HepG2 (cell line): ENCODE measurements at regions not wholly inside any gene's neighbourhood (a gene's known extent, or its start where the extent isn't known, plus 50 kb on each side); places are given as distances from the start of the nearest gene placed in this dataset.
"Not testable (repeated sequence)": the region's sequence is repeated elsewhere in the genome, so short reads cannot be mapped to it uniquely, and the experiment has no call there.

ENCODE experiments used
- ATAC-seq: fragments of 200-7000 bp; cut with Tn5 transposase; 3 replicates; pipeline ENCODE4 v1.9.1; 2020; ENCODE audit warnings: mild to moderate bottlenecking, moderate library complexity
- BruUV-seq: library from RNA; stranded (reverse); fragments of 400-500 nt; replicated peaks from 2 replicates; lab custom pipeline; 2021; lab: Mats Ljungman, UMichigan
- CTCF ChIA-PET: fragments of 300-600 bp; formaldehyde crosslinking; extraction: SDS; loops from one replicate; lab custom pipeline; 2021; ENCODE audit warnings: low total read pairs, inconsistent platforms, low intra/inter-chr PET ratio; lab: Yijun Ruan, JAX
- POLR2A ChIA-PET: fragments of 350-600 bp; sonication (Branson Sonifier 250); formaldehyde crosslinking; loops from one replicate; lab custom pipeline; 2020; ENCODE audit warnings: antibody characterized with exemption, inconsistent platforms; lab: Yijun Ruan, JAX
- DNase-seq: peaks from one replicate; pipeline ENCODE4 v3.0.0-alpha.2; 2015; ENCODE audit warnings: low spot score
- FAIRE-seq: peaks from 3 replicates; lab custom pipeline; 2011; peaks lifted over from hg19 to GRCh38; lab: Jason Lieb, UNC
- H2AFZ ChIP-seq: one replicate; pipeline ENCODE4 v1.6.1; 2011; ENCODE audit warnings: low read length, inconsistent platforms
- H3K27ac ChIP-seq: fragments of 300-600 bp; 3 replicates; pipeline ENCODE4 v1.8.0; 2011; ENCODE audit warnings: mixed run types, mild to moderate bottlenecking, mixed read lengths, low read length, inconsistent platforms; ENCODE audit not compliant: insufficient read depth; ENCODE audit errors: extremely low read length
- H3K27me3 ChIP-seq, 2 experiments: fragments of 200-600 bp in 1 of 2; 2 replicates in 1 of 2; 3 replicates in 1 of 2; pipeline versions ENCODE4 v1.6.0 to v1.8.0; 2011; ENCODE audit warnings: low read length in 2 of 2, mild to moderate bottlenecking in 2 of 2, moderate library complexity in 2 of 2, inconsistent platforms in 1 of 2; ENCODE audit not compliant: insufficient read depth in 2 of 2, control insufficient read depth in 1 of 2
- H3K36me3 ChIP-seq, 2 experiments: fragments of 200-600 bp in 1 of 2; replicated peaks in 1 of 2; 2 replicates in 1 of 2; 3 replicates in 1 of 2; pipeline versions ENCODE4 v1.5.1 to v1.8.0; 2011; ENCODE audit warnings: low read length in 2 of 2, inconsistent platforms in 1 of 2; ENCODE audit not compliant: insufficient read depth in 2 of 2, control insufficient read depth in 1 of 2
- H3K4me1 ChIP-seq: 2 replicates; pipeline ENCODE4 v1.5.1; 2012; ENCODE audit warnings: low read length, inconsistent platforms; ENCODE audit not compliant: insufficient read depth
- H3K4me2 ChIP-seq: 2 replicates; pipeline ENCODE4 v1.6.0; 2011; ENCODE audit warnings: low read depth, low read length, inconsistent platforms
- H3K4me3 ChIP-seq, 3 experiments: fragments of 200-600 bp in 1 of 3; sonication (generic), shearing (Covaris generic) in 1 of 3; replicated peaks in 1 of 3; 2 replicates each; pipeline ENCODE4 v1.5.1; 2011 to 2016; ENCODE audit warnings: low read length in 3 of 3, inconsistent platforms in 2 of 3, low read depth in 2 of 3, mild to moderate bottlenecking in 2 of 3, control low read depth in 1 of 3, mixed read lengths in 1 of 3; ENCODE audit not compliant: insufficient read depth in 1 of 3
- H3K79me2 ChIP-seq: one replicate; pipeline ENCODE4 v1.6.1; 2011; ENCODE audit warnings: low read length, inconsistent platforms; ENCODE audit not compliant: insufficient read depth
- H3K9ac ChIP-seq: 2 replicates; pipeline ENCODE4 v1.6.0; 2011; ENCODE audit warnings: mild to moderate bottlenecking, low read depth, low read length, inconsistent platforms; ENCODE audit not compliant: insufficient read depth
- H3K9me3 ChIP-seq: 2 replicates; pipeline ENCODE4 v1.5.1; 2012; ENCODE audit warnings: mild to moderate bottlenecking, low read length
- H4K20me1 ChIP-seq: 2 replicates; pipeline ENCODE4 v1.6.0; 2011; ENCODE audit warnings: inconsistent platforms, mild to moderate bottlenecking, low read length, moderate library complexity; ENCODE audit not compliant: insufficient read depth
- ATF7 ChIP-seq, 2 experiments: fragments of 450-650 bp in 1 of 2; sonication (generic) in 1 of 2; formaldehyde crosslinking in 1 of 2; IDR thresholded peaks; 2 replicates each; pipeline versions ENCODE4 v1.4.0 to v1.6.1; 2016 to 2020; ENCODE audit warnings: antibody characterized with exemption in 1 of 2, mild to moderate bottlenecking in 1 of 2, missing genetic modification reagents in 1 of 2
- KAT7 ChIP-seq: IDR thresholded peaks from 2 replicates; pipeline ENCODE4 v1.6.1; 2018; ENCODE audit warnings: borderline replicate concordance, missing compliant biosample characterization
- PAF1 ChIP-seq: IDR thresholded peaks from 2 replicates; pipeline ENCODE4 v1.6.1; 2016; ENCODE audit warnings: missing genetic modification reagents, missing compliant biosample characterization
- ZNF333 ChIP-seq: sonication (generic); formaldehyde crosslinking; IDR thresholded peaks from 2 replicates; pipeline ENCODE4 v1.4.0; 2020; ENCODE audit warnings: mild to moderate bottlenecking, missing genetic modification reagents, borderline replicate concordance
- ZNF629 ChIP-seq: sonication (generic); formaldehyde crosslinking; conservative IDR thresholded peaks from 2 replicates; pipeline ENCODE4 v1.5.0; 2020; ENCODE audit warnings: missing genetic modification reagents
- ZSCAN29 ChIP-seq: sonication (generic); formaldehyde crosslinking; conservative IDR thresholded peaks from 2 replicates; pipeline ENCODE4 v1.4.0; 2020; ENCODE audit warnings: mild to moderate bottlenecking, missing genetic modification reagents
- WGBS: methylation state at CpG from one replicate; pipeline ENCODE4 v1.1.6; 2017; ENCODE audit warnings: low lambda C conversion rate; 5-methylcytosine and 5-hydroxymethylcytosine counted together
- in situ Hi-C: cut with HindIII; loops from 2 replicates; pipeline ENCODE4 v1.10.0; 2017; ENCODE audit warnings: low pct_unique_long_range_greater_than_20kb; ENCODE audit not compliant: extremely low pct_ligation_motif_present
- intact Hi-C: fragments of 100-400 bp; cut with micrococcal nuclease; formaldehyde crosslinking; loops from one replicate; pipeline ENCODE4 v1.10.0; 2022; ENCODE audit not compliant: unreplicated experiment
- TF ChIP-seq, protein P1 (sequence below): sonication (generic); formaldehyde crosslinking; conservative IDR thresholded peaks from 2 replicates; pipeline ENCODE4 v1.5.0; 2020; ENCODE audit warnings: missing genetic modification reagents
- TF ChIP-seq, protein P2 (sequence below): sonication (generic); formaldehyde crosslinking; IDR thresholded peaks from 2 replicates; pipeline ENCODE4 v1.5.0; 2020; ENCODE audit warnings: mild to moderate bottlenecking, missing genetic modification reagents

DNA sequence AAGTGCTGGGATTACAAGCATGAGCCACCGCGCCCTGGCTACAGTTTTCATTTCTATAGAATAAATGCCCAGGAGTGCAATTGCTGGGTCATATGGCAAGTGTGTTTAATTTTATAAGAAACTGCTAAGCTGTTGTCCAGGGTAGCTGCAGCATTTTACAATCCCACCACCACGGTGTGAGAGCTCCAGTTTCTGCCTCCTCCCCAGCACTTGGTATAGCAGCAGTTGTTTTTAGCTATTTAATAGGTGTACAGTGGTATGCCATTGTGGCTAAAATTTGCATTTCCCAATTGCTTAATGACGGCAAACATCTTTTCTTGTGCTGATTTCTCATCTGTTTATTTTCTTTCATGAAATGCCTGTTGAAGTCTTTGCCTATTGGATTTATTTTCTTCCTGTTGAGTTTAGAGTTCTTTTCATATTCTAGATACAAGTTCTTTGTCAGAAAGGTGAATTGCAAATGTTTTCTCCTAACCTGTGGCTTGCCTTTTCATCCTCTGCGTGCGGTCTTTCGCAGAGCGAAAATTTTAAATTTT is 100.3 kb downstream of the NDFIP1 start (continued):
- no peak for TF ChIP-seq PAF1
- no peak for TF ChIP-seq ZNF333 (CRISPR knock-in tag)
- TF ChIP-seq ZSCAN29 = no peak
- TF ChIP-seq, protein P1, sequence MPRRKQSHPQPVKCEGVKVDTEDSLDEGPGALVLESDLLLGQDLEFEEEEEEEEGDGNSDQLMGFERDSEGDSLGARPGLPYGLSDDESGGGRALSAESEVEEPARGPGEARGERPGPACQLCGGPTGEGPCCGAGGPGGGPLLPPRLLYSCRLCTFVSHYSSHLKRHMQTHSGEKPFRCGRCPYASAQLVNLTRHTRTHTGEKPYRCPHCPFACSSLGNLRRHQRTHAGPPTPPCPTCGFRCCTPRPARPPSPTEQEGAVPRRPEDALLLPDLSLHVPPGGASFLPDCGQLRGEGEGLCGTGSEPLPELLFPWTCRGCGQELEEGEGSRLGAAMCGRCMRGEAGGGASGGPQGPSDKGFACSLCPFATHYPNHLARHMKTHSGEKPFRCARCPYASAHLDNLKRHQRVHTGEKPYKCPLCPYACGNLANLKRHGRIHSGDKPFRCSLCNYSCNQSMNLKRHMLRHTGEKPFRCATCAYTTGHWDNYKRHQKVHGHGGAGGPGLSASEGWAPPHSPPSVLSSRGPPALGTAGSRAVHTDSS (CRISPR knock-in tag) = no peak
- TF ChIP-seq ZNF629 (CRISPR knock-in tag) = no peak
- no peak for TF ChIP-seq KAT7 (CRISPR knock-in tag)
- TF ChIP-seq, protein P2, sequence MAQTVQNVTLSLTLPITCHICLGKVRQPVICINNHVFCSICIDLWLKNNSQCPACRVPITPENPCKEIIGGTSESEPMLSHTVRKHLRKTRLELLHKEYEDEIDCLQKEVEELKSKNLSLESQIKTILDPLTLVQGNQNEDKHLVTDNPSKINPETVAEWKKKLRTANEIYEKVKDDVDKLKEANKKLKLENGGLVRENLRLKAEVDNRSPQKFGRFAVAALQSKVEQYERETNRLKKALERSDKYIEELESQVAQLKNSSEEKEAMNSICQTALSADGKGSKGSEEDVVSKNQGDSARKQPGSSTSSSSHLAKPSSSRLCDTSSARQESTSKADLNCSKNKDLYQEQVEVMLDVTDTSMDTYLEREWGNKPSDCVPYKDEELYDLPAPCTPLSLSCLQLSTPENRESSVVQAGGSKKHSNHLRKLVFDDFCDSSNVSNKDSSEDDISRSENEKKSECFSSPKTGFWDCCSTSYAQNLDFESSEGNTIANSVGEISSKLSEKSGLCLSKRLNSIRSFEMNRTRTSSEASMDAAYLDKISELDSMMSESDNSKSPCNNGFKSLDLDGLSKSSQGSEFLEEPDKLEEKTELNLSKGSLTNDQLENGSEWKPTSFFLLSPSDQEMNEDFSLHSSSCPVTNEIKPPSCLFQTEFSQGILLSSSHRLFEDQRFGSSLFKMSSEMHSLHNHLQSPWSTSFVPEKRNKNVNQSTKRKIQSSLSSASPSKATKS (CRISPR knock-in tag) = no peak

DNA sequence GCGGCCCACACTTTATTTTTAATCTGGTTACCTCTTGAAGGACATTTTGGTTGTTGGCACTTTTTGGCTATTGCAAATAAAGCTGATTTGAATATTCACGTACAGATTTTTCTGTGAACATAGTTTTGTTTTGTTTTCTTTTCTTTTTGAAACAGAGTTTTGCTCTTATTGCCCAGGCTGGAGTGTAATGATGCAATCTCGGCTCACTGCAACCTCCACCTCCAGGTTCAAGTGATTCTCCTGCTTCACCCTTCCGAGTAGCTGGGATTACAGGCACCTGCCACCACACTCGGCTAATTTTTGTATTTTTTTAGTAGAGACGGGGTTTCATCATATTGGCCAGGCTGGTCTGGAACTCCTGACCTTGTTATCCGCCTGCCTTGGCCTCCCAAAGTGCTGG is 99.7 kb downstream of the NDFIP1 start:
- H4K20me1 ChIP-seq; FAIRE-seq; H3K9me3 ChIP-seq; ATAC-seq; H3K4me1 ChIP-seq; BruUV-seq; POLR2A ChIA-PET; in situ Hi-C loops; H3K4me3 ChIP-seq; CTCF ChIA-PET; H3K27ac ChIP-seq; H3K9ac ChIP-seq; H3K79me2 ChIP-seq; H2AFZ ChIP-seq; DNase-seq; H3K4me2 ChIP-seq; intact Hi-C loops; H3K36me3 ChIP-seq; TF ChIP-seq ATF7 (CRISPR knock-in tag; IDR thresholded peaks at IDR 0.05): not testable (repeated sequence)
- TF ChIP-seq ATF7 (IDR thresholded peaks at IDR 0.05) = peak; percentile 35; the same call in 1 of the 2 replicates
- WGBS = 21% methylated on average over 7 of the region's 7 CpGs
- H3K27me3 ChIP-seq = peaks cover 5 to 37% of the 10 kb centered on the region in 2 experiments
